ENCODE measurements at regions not wholly inside any gene's neighbourhood (a gene's known extent, or its start where the extent isn't known, plus 50 kb on each side); places are given as distances from the start of the nearest gene placed in this dataset.

- no peak overlapping the region for H3K4me3 ChIP-seq (replicated peaks; ENCODE audit: insufficient read depth, low read length)
- H3K27me3 ChIP-seq (ENCODE audit: insufficient read depth, poor library complexity, severe bottlenecking), result no peaks in the 10 kb centered on the region
- no peak overlapping the region for H3K27ac ChIP-seq (replicated peaks)
- no peak for DNase-seq (ENCODE audit: low read depth in 1 of 2, low spot score in 1 of 2)
- TF ChIP-seq SPI1 (IDR thresholded peaks at IDR 0.05; ENCODE audit: borderline replicate concordance, low read depth) (no peak), CTCF (IDR thresholded peaks at IDR 0.05; ENCODE audit: insufficient read depth, low read length) (no peak), REST (IDR thresholded peaks at IDR 0.05; ENCODE audit: insufficient replicate concordance, low read depth) (no peak), GABPA (IDR thresholded peaks at IDR 0.05; ENCODE audit: low read depth) (no peak), POLR2AphosphoS5 (IDR thresholded peaks at IDR 0.05; ENCODE audit: low read depth) (no peak)
These were observed 344.6 kb upstream of the CTNND2 start for GRCh38 chr5:12248831-12249230.

- no peak overlapping the region for H3K27ac ChIP-seq (replicated peaks)
- H3K4me3 ChIP-seq (replicated peaks; ENCODE audit: insufficient read depth, low read length), result no peak overlapping the region
- no peak for DNase-seq (ENCODE audit: low read depth in 1 of 2, low spot score in 1 of 2)
- TF ChIP-seq CTCF (IDR thresholded peaks at IDR 0.05; ENCODE audit: insufficient read depth, low read length) (no peak), GABPA (IDR thresholded peaks at IDR 0.05; ENCODE audit: low read depth) (no peak), POLR2AphosphoS5 (IDR thresholded peaks at IDR 0.05; ENCODE audit: low read depth) (no peak), SPI1 (IDR thresholded peaks at IDR 0.05; ENCODE audit: borderline replicate concordance, low read depth) (no peak), REST (IDR thresholded peaks at IDR 0.05; ENCODE audit: insufficient replicate concordance, low read depth) (no peak)
- no peaks in the 10 kb centered on the region for H3K27me3 ChIP-seq (ENCODE audit: insufficient read depth, poor library complexity, severe bottlenecking)
These were observed 341.8 kb upstream of the CTNND2 start for GRCh38 chr5:12246036-12246435.

GRCh38 chr5:12245429-12245828 is 341.2 kb upstream of the CTNND2 start:
- Histone ChIP-seq H3K4me3 (replicated peaks; ENCODE audit: insufficient read depth, low read length) (no peak overlapping the region), H3K27me3 (ENCODE audit: insufficient read depth, poor library complexity, severe bottlenecking) (no peaks in the 10 kb centered on the region), H3K27ac (replicated peaks) (no peak overlapping the region)
- no peak for DNase-seq (ENCODE audit: low read depth in 1 of 2, low spot score in 1 of 2)
- TF ChIP-seq REST (IDR thresholded peaks at IDR 0.05; ENCODE audit: insufficient replicate concordance, low read depth), result no peak
- TF ChIP-seq GABPA (IDR thresholded peaks at IDR 0.05; ENCODE audit: low read depth), result no peak
- TF ChIP-seq POLR2AphosphoS5 (IDR thresholded peaks at IDR 0.05; ENCODE audit: low read depth), result no peak
- TF ChIP-seq SPI1 (IDR thresholded peaks at IDR 0.05; ENCODE audit: borderline replicate concordance, low read depth), result no peak
- no peak for TF ChIP-seq CTCF (IDR thresholded peaks at IDR 0.05; ENCODE audit: insufficient read depth, low read length)
